PC-3 (cell line): ENCODE measurements at regions not wholly inside any gene's neighbourhood (a gene's known extent, or its start where the extent isn't known, plus 50 kb on each side); places are given as distances from the start of the nearest gene placed in this dataset.

Experiments
- ATAC-seq: fragments of 200-7000 bp; cut with Tn5 transposase; 2 replicates; pipeline ENCODE4 v1.9.1; 2020; ENCODE audit warnings: mild to moderate bottlenecking, moderate library complexity
- BruUV-seq: library from RNA; stranded (reverse); fragments of 400-500 nt; replicated peaks from 2 replicates; lab custom pipeline; 2021; lab: Mats Ljungman, UMichigan
- CTCF ChIA-PET: fragments of 300-600 bp; sonication (Branson Sonifier 250); formaldehyde crosslinking; loops from one replicate; lab custom pipeline; 2022; ENCODE audit warnings: antibody characterized with exemption; lab: Charles Lee
- POLR2A ChIA-PET: fragments of 300-600 bp; sonication (Branson Sonifier 250); formaldehyde crosslinking; loops from one replicate; lab custom pipeline; 2022; ENCODE audit warnings: antibody characterized with exemption; ENCODE audit not compliant: unreplicated experiment; lab: Charles Lee
- DNase-seq: peaks from one replicate; pipeline ENCODE4 v3.0.0-alpha.2; 2015
- H2AFZ ChIP-seq: fragments of 300-600 bp; sonication (generic); 2 replicates; pipeline ENCODE4 v1.6.0; 2016; ENCODE audit warnings: antibody characterized with exemption, low read length
- H3F3A ChIP-seq: fragments of 300-600 bp; sonication (generic); one replicate; pipeline ENCODE4 v1.6.0; 2017; ENCODE audit warnings: antibody characterized with exemption, low read length, control low read depth, mild to moderate bottlenecking; ENCODE audit not compliant: unreplicated experiment
- H3K27ac ChIP-seq: fragments of 300-600 bp; sonication (generic); 2 replicates; pipeline ENCODE4 v1.5.1; 2016; ENCODE audit warnings: mild to moderate bottlenecking, low read length
- H3K27me3 ChIP-seq: fragments of 300-600 bp; sonication (generic); 2 replicates; pipeline ENCODE4 v1.6.1; 2016; ENCODE audit warnings: low read length, mixed read lengths
- H3K36me3 ChIP-seq: fragments of 300-600 bp; sonication (generic); 2 replicates; pipeline ENCODE4 v1.6.1; 2016; ENCODE audit warnings: low read depth, mixed run types, low read length, mixed read lengths
- H3K4me1 ChIP-seq: fragments of 300-600 bp; sonication (generic); 2 replicates; pipeline ENCODE4 v1.5.1; 2016; ENCODE audit warnings: low read length; ENCODE audit not compliant: insufficient read depth
- H3K4me2 ChIP-seq: fragments of 300-600 bp; sonication (generic); 2 replicates; pipeline ENCODE4 v1.6.0; 2016; ENCODE audit warnings: low read length
- H3K4me3 ChIP-seq: fragments of 300-600 bp; sonication (generic); 2 replicates; pipeline ENCODE4 v1.5.1; 2016; ENCODE audit warnings: mild to moderate bottlenecking, low read length, mixed read lengths
- H3K79me2 ChIP-seq: fragments of 300-600 bp; sonication (generic); 2 replicates; pipeline ENCODE4 v1.6.1; 2017; ENCODE audit warnings: low read length, mixed read lengths
- H3K9ac ChIP-seq: fragments of 300-600 bp; sonication (generic); 2 replicates; pipeline ENCODE4 v1.6.0; 2016; ENCODE audit warnings: mild to moderate bottlenecking, low read length
- H3K9me2 ChIP-seq: fragments of 300-600 bp; sonication (generic); replicated peaks from 2 replicates; pipeline ENCODE4 v1.6.1; 2016; ENCODE audit warnings: mixed run types, low read length, mixed read lengths
- H3K9me3 ChIP-seq: fragments of 300-600 bp; sonication (generic); 2 replicates; pipeline ENCODE4 v1.6.1; 2016; ENCODE audit warnings: low read length, mixed read lengths
- H4K20me1 ChIP-seq: fragments of 300-600 bp; sonication (generic); 2 replicates; pipeline ENCODE4 v1.6.1; 2016; ENCODE audit warnings: low read length, mixed read lengths
- CTCF ChIP-seq: fragments of 300-600 bp; sonication (generic); conservative IDR thresholded peaks from 2 replicates; pipeline ENCODE4 v1.5.1; 2017; ENCODE audit warnings: antibody characterized with exemption, low read depth, mild to moderate bottlenecking, low read length
- EZH2 ChIP-seq: fragments of 300-600 bp; sonication (generic); IDR thresholded peaks from one replicate; pipeline ENCODE4 v1.6.1; 2017; ENCODE audit warnings: antibody characterized with exemption, mild to moderate bottlenecking, low read length; ENCODE audit not compliant: unreplicated experiment
- EZH2phosphoT487 ChIP-seq: fragments of 300-600 bp; sonication (generic); IDR thresholded peaks from 2 replicates; pipeline ENCODE4 v1.6.1; 2018; ENCODE audit warnings: mild to moderate bottlenecking, antibody characterized with exemption, low read length, borderline replicate concordance
- intact Hi-C: fragments of 100-400 bp; cut with micrococcal nuclease; formaldehyde crosslinking; loops from 2 replicates; pipeline ENCODE4 v1.9.0; 2023

- Histone ChIP-seq H3K9me3 (0 out of 2 replicates have a peak, but pooled peaks cover 5% of the 10 kb centered on the region), H4K20me1 (no peaks in the 10 kb centered on the region), H3K4me1 (no peaks in the 10 kb centered on the region; the same call in 1 of the 2 replicates), H3K9ac (no peak overlapping the region), H3K9me2 (no peaks in the 10 kb centered on the region), H3K27me3 (peaks cover 17% of the 10 kb centered on the region; the same call in 1 of the 2 replicates), H3K79me2 (no peaks in the 10 kb centered on the region), H3K27ac (no peak overlapping the region), H3K4me3 (peak overlapping the region; percentile 48; the same call in 1 of the 2 replicates), H2AFZ (peak overlapping the region; percentile 70; the same call in 1 of the 2 replicates), H3K4me2 (peak overlapping the region; percentile 82), H3K36me3 (no peaks in the 10 kb centered on the region), H3F3A (no peaks in the 10 kb centered on the region)
- ATAC-seq = peak; percentile 98
- DNase-seq = peak; percentile 91
- ChIA-PET CTCF (interaction anchor here (0.6 to 1.0 kb wide), 3 partner anchors 164 to 476 kb away, joined by 3 to 4 read pairs (median 4); no protein-coding TSS in a partner anchor), POLR2A (no interaction called here)
- intact Hi-C loops = loop anchor here (1.0 to 10.0 kb wide), 5 partner anchors 163 to 773 kb away; no protein-coding TSS in a partner anchor
- BruUV-seq = no TSS peak
- TF ChIP-seq EZH2 = no peak
- no peak for TF ChIP-seq EZH2phosphoT487
- peak; percentile 79 for TF ChIP-seq CTCF
Observed at GRCh38 chr2:121974897-121975661, 219.6 kb downstream of the TSN start.

GRCh38 chr2:121976926-121977325 lies 221.5 kb downstream of the TSN start:
- no peak for TF ChIP-seq EZH2phosphoT487
- no peak for TF ChIP-seq CTCF
- TF ChIP-seq EZH2 = no peak
- no TSS peak for BruUV-seq
- ATAC-seq (no peak), DNase-seq (no peak)
- Histone ChIP-seq H3K9ac (no peak overlapping the region), H3F3A (no peaks in the 10 kb centered on the region), H3K9me2 (no peaks in the 10 kb centered on the region), H3K36me3 (no peaks in the 10 kb centered on the region), H4K20me1 (no peaks in the 10 kb centered on the region), H2AFZ (no peak overlapping the region), H3K4me1 (no peaks in the 10 kb centered on the region; the same call in 1 of the 2 replicates), H3K9me3 (0 out of 2 replicates have a peak, but pooled peaks cover 5% of the 10 kb centered on the region), H3K79me2 (no peaks in the 10 kb centered on the region), H3K4me2 (no peak overlapping the region), H3K4me3 (no peak overlapping the region), H3K27me3 (peaks cover 3% of the 10 kb centered on the region; the same call in 1 of the 2 replicates), H3K27ac (no peak overlapping the region)
- intact Hi-C loops = loop anchor here (10.0 kb wide), 2 partner anchors 218 to 328 kb away; no protein-coding TSS in a partner anchor
- POLR2A ChIA-PET = no interaction called here
- CTCF ChIA-PET = interaction anchor here (0.6 kb wide), 1 partner anchor 22 kb away, joined by 3 read pairs; no protein-coding TSS in a partner anchor
